ENCODE measurements at regions not wholly inside any gene's neighbourhood (a gene's known extent, or its start where the extent isn't known, plus 50 kb on each side); places are given as distances from the start of the nearest gene placed in this dataset.

- no peak for TF ChIP-seq POLR2A (IDR thresholded peaks at IDR 0.05)
- TF ChIP-seq, protein P1, sequence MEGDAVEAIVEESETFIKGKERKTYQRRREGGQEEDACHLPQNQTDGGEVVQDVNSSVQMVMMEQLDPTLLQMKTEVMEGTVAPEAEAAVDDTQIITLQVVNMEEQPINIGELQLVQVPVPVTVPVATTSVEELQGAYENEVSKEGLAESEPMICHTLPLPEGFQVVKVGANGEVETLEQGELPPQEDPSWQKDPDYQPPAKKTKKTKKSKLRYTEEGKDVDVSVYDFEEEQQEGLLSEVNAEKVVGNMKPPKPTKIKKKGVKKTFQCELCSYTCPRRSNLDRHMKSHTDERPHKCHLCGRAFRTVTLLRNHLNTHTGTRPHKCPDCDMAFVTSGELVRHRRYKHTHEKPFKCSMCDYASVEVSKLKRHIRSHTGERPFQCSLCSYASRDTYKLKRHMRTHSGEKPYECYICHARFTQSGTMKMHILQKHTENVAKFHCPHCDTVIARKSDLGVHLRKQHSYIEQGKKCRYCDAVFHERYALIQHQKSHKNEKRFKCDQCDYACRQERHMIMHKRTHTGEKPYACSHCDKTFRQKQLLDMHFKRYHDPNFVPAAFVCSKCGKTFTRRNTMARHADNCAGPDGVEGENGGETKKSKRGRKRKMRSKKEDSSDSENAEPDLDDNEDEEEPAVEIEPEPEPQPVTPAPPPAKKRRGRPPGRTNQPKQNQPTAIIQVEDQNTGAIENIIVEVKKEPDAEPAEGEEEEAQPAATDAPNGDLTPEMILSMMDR (IDR thresholded peaks at IDR 0.05), result no peak
These were observed 406.9 kb downstream of the LIG4 start for GRCh38 chr13:107808389-107808788.

Data from thyroid gland (tissue), 4 donors.